Esophagus squamous epithelium (tissue), 5 donors: ENCODE measurements at regions not wholly inside any gene's neighbourhood (a gene's known extent, or its start where the extent isn't known, plus 50 kb on each side); places are given as distances from the start of the nearest gene placed in this dataset.

Experiments
- DNase-seq: peaks from one replicate; lab custom pipeline; 2025; lab: John Stamatoyannopoulos, UW
- H3K27ac ChIP-seq, 4 donors: fragments of 200-600 bp; sonication (generic); one replicate each; pipeline ENCODE4 v1.5.1; 2016 to 2019; ENCODE audit warnings: mild to moderate bottlenecking in 1 of 4
- H3K27me3 ChIP-seq, 4 donors: fragments of 200-600 bp; sonication (generic); 1 replicate in 3 of 4; 2 replicates in 1 of 4; pipeline versions ENCODE4 v1.5.1 to v1.6.0; 2017 to 2021; ENCODE audit warnings: antibody characterized with exemption in 1 of 4
- H3K36me3 ChIP-seq, 3 donors: fragments of 200-600 bp; sonication (generic); one replicate each; pipeline ENCODE4 v1.5.1; 2016 to 2019
- H3K4me1 ChIP-seq, 3 donors: fragments of 200-600 bp; sonication (generic); one replicate each; pipeline ENCODE4 v1.5.1; 2017 to 2019
- H3K4me3 ChIP-seq, 4 donors: fragments of 200-600 bp; sonication (generic); 1 replicate in 3 of 4; 2 replicates in 1 of 4; pipeline ENCODE4 v1.5.1; 2016 to 2019; ENCODE audit warnings: mild to moderate bottlenecking in 2 of 4, moderate library complexity in 1 of 4
- H3K9me3 ChIP-seq, 3 donors: fragments of 200-600 bp; sonication (generic); one replicate each; pipeline ENCODE4 v1.5.1; 2016 to 2019
- POLR2A ChIP-seq, 4 donors: fragments of 450-650 bp; IDR thresholded peaks; one replicate each; pipeline ENCODE4 v1.6.1; 2017; ENCODE audit warnings: antibody characterized with exemption in 4 of 4, mild to moderate bottlenecking in 4 of 4, moderate library complexity in 3 of 4
- WGBS, 2 donors: methylation state at CpG; one replicate each; pipeline ENCODE4 v1.1.5; 2018; 5-methylcytosine and 5-hydroxymethylcytosine counted together
- intact Hi-C: fragments of 100-400 bp; cut with DNase I; formaldehyde crosslinking; loops from one replicate; pipeline ENCODE4 v1.15.0; 2022
- TF ChIP-seq, protein P1 (sequence below), 6 experiments: fragments of 450-650 bp in 4 of 6; fragments of 200-600 bp in 2 of 6; sonication (generic) in 2 of 6; IDR thresholded peaks; one replicate each; pipeline ENCODE4 v1.5.1; 2016 to 2019; ENCODE audit warnings: antibody characterized with exemption in 6 of 6, mild to moderate bottlenecking in 4 of 6, moderate library complexity in 4 of 6
- donor health status: DM: yes; HTN: yes; CAD: no.

DNA sequence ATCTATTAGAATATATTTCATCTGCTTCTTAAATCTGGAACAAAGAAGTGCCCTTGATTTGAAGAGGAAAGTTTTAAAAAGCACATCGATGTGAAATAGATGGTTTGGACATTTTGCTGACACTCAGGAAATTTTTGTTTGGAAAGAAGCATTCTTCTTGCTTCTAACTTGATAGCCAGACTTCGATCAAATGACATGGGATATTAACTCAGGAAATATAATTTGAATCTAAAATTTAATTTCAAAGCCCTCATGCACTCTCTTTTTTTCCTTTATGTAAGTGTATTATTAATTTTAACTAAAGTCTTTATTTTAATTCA lies 761.2 kb downstream of the VGLL3 start:
- no peak for TF ChIP-seq POLR2A (IDR thresholded peaks at IDR 0.05)
- TF ChIP-seq, protein P1, sequence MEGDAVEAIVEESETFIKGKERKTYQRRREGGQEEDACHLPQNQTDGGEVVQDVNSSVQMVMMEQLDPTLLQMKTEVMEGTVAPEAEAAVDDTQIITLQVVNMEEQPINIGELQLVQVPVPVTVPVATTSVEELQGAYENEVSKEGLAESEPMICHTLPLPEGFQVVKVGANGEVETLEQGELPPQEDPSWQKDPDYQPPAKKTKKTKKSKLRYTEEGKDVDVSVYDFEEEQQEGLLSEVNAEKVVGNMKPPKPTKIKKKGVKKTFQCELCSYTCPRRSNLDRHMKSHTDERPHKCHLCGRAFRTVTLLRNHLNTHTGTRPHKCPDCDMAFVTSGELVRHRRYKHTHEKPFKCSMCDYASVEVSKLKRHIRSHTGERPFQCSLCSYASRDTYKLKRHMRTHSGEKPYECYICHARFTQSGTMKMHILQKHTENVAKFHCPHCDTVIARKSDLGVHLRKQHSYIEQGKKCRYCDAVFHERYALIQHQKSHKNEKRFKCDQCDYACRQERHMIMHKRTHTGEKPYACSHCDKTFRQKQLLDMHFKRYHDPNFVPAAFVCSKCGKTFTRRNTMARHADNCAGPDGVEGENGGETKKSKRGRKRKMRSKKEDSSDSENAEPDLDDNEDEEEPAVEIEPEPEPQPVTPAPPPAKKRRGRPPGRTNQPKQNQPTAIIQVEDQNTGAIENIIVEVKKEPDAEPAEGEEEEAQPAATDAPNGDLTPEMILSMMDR (IDR thresholded peaks at IDR 0.05) = no peak
- H3K4me3 ChIP-seq = no peak overlapping the region
- intact Hi-C loops = no loop called here
- H3K4me1 ChIP-seq = no peaks in the 10 kb centered on the region
- no peaks in the 10 kb centered on the region for H3K36me3 ChIP-seq
- no peak overlapping the region for H3K27ac ChIP-seq
- no peaks in the 10 kb centered on the region for H3K27me3 ChIP-seq
- no peak for DNase-seq
- 49 to 58% methylated on average over 2 of the region's 2 CpGs for whole genome bisulfite sequencing, 2 donors
- H3K9me3 ChIP-seq = peaks cover 0 to 5% (median 0%) of the 10 kb centered on the region in 3 donors

DNA sequence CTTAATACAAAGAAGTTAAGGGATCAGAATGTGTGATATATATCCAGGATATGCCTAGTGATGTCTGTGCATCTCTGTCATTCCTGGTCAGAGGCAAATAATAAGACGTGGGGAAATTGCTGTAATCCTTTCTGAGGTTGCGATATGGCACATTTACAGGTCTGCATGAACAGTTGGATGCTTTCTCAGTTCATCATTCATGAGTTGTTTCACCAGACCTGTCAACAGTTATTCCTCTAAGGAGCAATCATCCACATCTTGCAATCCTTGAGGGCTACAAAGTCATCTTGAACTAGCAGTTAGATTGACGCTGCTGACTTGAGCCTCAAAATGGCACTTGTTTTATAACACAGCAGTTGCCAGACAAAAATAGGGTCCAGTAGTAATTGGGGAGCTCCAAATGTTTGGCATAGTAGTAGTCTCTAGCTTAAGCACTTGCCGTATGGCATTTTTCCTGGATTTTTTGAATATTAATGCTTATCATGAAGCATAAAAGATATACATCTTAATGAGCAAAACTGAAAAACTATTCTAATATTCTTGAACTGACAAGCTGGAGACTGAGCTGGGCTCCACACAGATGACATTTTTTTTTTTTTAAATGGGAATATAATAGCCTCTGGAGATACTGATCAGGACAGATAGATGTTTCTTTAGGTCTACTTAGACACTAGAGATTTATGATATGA lies 761.7 kb downstream of the VGLL3 start:
- intact Hi-C loops = no loop called here
- DNase-seq = no peak
- no peaks in the 10 kb centered on the region for H3K36me3 ChIP-seq
- TF ChIP-seq, protein P1 (IDR thresholded peaks at IDR 0.05) = no peak
- TF ChIP-seq POLR2A (IDR thresholded peaks at IDR 0.05) = no peak
- WGBS, 2 donors = 79 to 86% methylated on average over 4 of the region's 4 CpGs
- no peaks in the 10 kb centered on the region for H3K4me1 ChIP-seq
- H3K9me3 ChIP-seq = peaks cover 0 to 5% (median 0%) of the 10 kb centered on the region in 3 donors
- no peaks in the 10 kb centered on the region for H3K27me3 ChIP-seq
- no peak overlapping the region for H3K27ac ChIP-seq
- no peak overlapping the region for H3K4me3 ChIP-seq

DNA sequence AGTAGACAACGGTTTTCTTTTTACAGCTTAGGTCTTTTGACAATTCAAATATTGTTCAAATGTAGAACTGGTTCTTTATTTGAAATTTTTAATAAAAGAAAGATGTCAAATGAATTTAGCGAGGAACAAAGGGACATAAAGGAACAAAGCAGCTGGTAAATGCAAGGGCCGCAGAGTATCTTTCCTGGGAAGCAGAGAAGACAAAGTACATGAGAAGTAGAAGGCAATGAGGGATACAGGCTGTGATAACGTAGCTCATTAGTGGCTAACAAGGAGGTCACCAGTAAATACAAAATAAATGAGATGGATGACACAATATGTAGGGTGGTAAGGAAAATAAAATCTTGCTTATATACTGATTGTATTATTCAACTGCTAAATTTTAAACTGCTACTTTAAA lies 762.8 kb downstream of the VGLL3 start:
- 44 to 55% methylated on average over 4 of the region's 4 CpGs for WGBS, 2 donors
- TF ChIP-seq POLR2A (IDR thresholded peaks at IDR 0.05) = no peak
- no peaks in the 10 kb centered on the region for H3K4me1 ChIP-seq
- peaks cover 0 to 5% (median 0%) of the 10 kb centered on the region in 3 donors for H3K9me3 ChIP-seq
- no peak for DNase-seq
- H3K27me3 ChIP-seq = no peaks in the 10 kb centered on the region
- H3K27ac ChIP-seq = no peak overlapping the region
- intact Hi-C loops = no loop called here
- no peaks in the 10 kb centered on the region for H3K36me3 ChIP-seq
- no peak overlapping the region for H3K4me3 ChIP-seq

DNA sequence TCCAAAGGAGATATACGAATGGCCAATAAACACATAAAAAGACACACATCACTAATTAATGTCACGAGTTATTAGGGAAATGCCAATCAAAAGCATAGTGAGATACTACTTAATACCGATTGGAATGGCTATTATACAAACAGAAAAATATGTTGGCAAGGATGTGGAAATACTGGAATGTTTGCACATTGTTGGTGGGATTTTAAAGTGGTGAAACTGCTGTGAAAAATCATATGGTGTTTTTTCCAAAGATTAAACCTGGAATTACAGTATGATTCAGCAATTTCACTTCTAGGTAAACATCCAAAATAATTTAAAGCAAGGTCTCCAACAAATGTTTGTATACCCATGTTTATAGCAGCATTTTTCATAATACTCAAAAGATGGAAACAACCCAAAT lies 765.5 kb downstream of the VGLL3 start:
- intact Hi-C loops = no loop called here
- no peak for DNase-seq
- Histone ChIP-seq H3K36me3 (no peaks in the 10 kb centered on the region), H3K27ac (no peak overlapping the region), H3K4me1 (no peaks in the 10 kb centered on the region), H3K27me3 (no peaks in the 10 kb centered on the region), H3K9me3 (no peaks in the 10 kb centered on the region), H3K4me3 (no peak overlapping the region)
- 40 to 52% methylated on average over 3 of the region's 3 CpGs for WGBS, 2 donors
- TF ChIP-seq, protein P1 (IDR thresholded peaks at IDR 0.05) = no peak
- no peak for TF ChIP-seq POLR2A (IDR thresholded peaks at IDR 0.05)

DNA sequence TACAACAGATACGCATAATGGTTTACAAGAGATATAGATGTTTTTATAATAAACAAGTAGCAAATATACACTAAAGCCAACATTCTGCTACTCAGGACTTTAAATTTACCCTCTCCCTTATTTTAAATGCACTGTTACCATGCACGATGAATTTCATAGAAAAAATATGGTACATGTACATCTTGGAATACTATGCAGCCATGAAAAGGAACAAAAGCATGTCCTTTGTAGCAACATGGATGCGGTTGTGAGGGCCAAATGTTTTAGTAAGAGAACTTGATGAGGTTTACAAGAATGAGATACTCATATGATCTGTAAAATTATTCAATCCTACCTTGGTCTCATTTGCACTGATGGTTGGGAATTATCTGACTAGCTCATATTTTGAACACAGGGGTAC lies 769.3 kb downstream of the VGLL3 start:
- intact Hi-C loops = no loop called here
- Histone ChIP-seq H3K4me3 (no peak overlapping the region), H3K9me3 (no peaks in the 10 kb centered on the region), H3K27ac (no peak overlapping the region), H3K27me3 (no peaks in the 10 kb centered on the region), H3K36me3 (no peaks in the 10 kb centered on the region), H3K4me1 (no peaks in the 10 kb centered on the region)
- TF ChIP-seq, protein P1 (IDR thresholded peaks at IDR 0.05) = no peak
- no peak for TF ChIP-seq POLR2A (IDR thresholded peaks at IDR 0.05)
- no peak for DNase-seq
- 84 to 93% methylated on average over 3 of the region's 3 CpGs for WGBS, 2 donors

DNA sequence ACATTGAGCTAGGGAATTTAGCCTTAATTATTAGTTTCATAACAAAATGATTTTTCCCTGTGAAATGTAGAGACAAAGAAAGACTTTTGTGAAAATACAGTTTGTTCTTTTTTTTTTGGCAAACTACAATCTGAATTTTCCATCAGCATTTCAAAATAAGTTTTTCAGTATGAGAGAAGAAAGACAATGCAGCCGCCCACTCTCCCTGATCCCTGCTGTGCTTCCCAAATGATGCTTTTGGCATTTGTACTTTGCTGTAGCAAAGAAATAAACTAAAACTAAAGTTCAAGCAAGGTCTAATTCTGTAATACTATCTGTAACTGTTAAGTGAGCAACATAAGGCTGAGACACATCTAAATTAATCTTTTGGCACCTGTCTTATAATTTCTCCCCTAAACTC lies 782.2 kb downstream of the VGLL3 start:
- no peak for TF ChIP-seq POLR2A (IDR thresholded peaks at IDR 0.05)
- TF ChIP-seq, protein P1 (IDR thresholded peaks at IDR 0.05) = no peak
- Histone ChIP-seq H3K4me1 (no peaks in the 10 kb centered on the region), H3K9me3 (no peaks in the 10 kb centered on the region), H3K27ac (no peak overlapping the region), H3K36me3 (no peaks in the 10 kb centered on the region), H3K27me3 (no peaks in the 10 kb centered on the region), H3K4me3 (no peak overlapping the region)
- 77 to 89% methylated on average over 1 of the region's 1 CpG for WGBS, 2 donors
- no peak for DNase-seq
- intact Hi-C loops = no loop called here
